ENCODE measurements at regions not wholly inside any gene's neighbourhood (a gene's known extent, or its start where the extent isn't known, plus 50 kb on each side); places are given as distances from the start of the nearest gene placed in this dataset.

- intact Hi-C loops (cut with DNase I) = no loop called here
- no peak for DNase-seq
These were observed 92.7 kb upstream of the SLC38A2 start for GRCh38 chr12:46465307-46465706.

GRCh38 chr12:46464863-46465262 is 92.3 kb upstream of the SLC38A2 start:
- DNase-seq = no peak
- intact Hi-C loops (cut with DNase I) = no loop called here

GRCh38 chr12:46462641-46463355 is 90.2 kb upstream of the SLC38A2 start:
- no peak for DNase-seq
- intact Hi-C loops (cut with DNase I) = no loop called here

- intact Hi-C loops (cut with DNase I) = no loop called here
- no peak for DNase-seq
These were observed 89.5 kb upstream of the SLC38A2 start for GRCh38 chr12:46461907-46462640.

- DNase-seq = no peak
- intact Hi-C loops (cut with DNase I) = no loop called here
These were observed 88.9 kb upstream of the SLC38A2 start for GRCh38 chr12:46461459-46461858.

GRCh38 chr12:46460682-46461210 is 88.2 kb upstream of the SLC38A2 start:
- intact Hi-C loops (cut with DNase I) = no loop called here
- DNase-seq = no peak

- DNase-seq = peak in 19 of 42 donors; percentile 5 to 46 (median 14)
- intact Hi-C loops (cut with DNase I) = no loop called here
These were observed 87.4 kb upstream of the SLC38A2 start for GRCh38 chr12:46459861-46460545.

- DNase-seq = no peak
- intact Hi-C loops (cut with DNase I) = no loop called here
These were observed 86.5 kb upstream of the SLC38A2 start for GRCh38 chr12:46459111-46459510.

- no peak for DNase-seq
- intact Hi-C loops (cut with DNase I) = no loop called here
These were observed 86.0 kb upstream of the SLC38A2 start for GRCh38 chr12:46458500-46459102.

GRCh38 chr12:46457958-46458357 is 85.4 kb upstream of the SLC38A2 start:
- intact Hi-C loops (cut with DNase I) = no loop called here

GRCh38 chr12:46456356-46457334 is 84.1 kb upstream of the SLC38A2 start:
- no peak for DNase-seq
- intact Hi-C loops (cut with DNase I) = no loop called here

More at GRCh38 chr12:46457958-46458357, 85.4 kb upstream of the SLC38A2 start:
- no peak for DNase-seq

GRCh38 chr12:46455648-46456352 is 83.2 kb upstream of the SLC38A2 start:
- DNase-seq = no peak
- intact Hi-C loops (cut with DNase I) = no loop called here

- no peak for DNase-seq
- intact Hi-C loops (cut with DNase I) = no loop called here
These were observed 82.4 kb upstream of the SLC38A2 start for GRCh38 chr12:46454981-46455380.

GRCh38 chr12:46453428-46453827 is 80.9 kb upstream of the SLC38A2 start:
- no peak for DNase-seq
- intact Hi-C loops (cut with DNase I) = no loop called here

- intact Hi-C loops (cut with DNase I) = no loop called here
- DNase-seq = no peak
These were observed 80.2 kb upstream of the SLC38A2 start for GRCh38 chr12:46452776-46453175.

- intact Hi-C loops (cut with DNase I) = no loop called here
- DNase-seq = no peak
These were observed 79.6 kb upstream of the SLC38A2 start for GRCh38 chr12:46452061-46452615.

- no peak for DNase-seq
- intact Hi-C loops (cut with DNase I) = no loop called here
These were observed 78.9 kb upstream of the SLC38A2 start for GRCh38 chr12:46451276-46452021.
